GM12875 (cell line): ENCODE measurements at regions not wholly inside any gene's neighbourhood (a gene's known extent, or its start where the extent isn't known, plus 50 kb on each side); places are given as distances from the start of the nearest gene placed in this dataset.
"Not testable (repeated sequence)": the region's sequence is repeated elsewhere in the genome, so short reads cannot be mapped to it uniquely, and the experiment has no call there.

Experiments used
- H3K4me3 ChIP-seq: one replicate; pipeline ENCODE4 v1.5.1; 2011; ENCODE audit warnings: low read depth, low read length, control low read depth
- CTCF ChIP-seq: IDR thresholded peaks from 2 replicates; pipeline ENCODE4 v1.5.1; 2011; ENCODE audit warnings: low read depth, mild to moderate bottlenecking, control low read depth, inconsistent platforms, low read length, moderate library complexity, borderline replicate concordance; ENCODE audit not compliant: insufficient read depth

GRCh38 chr9:106092083-106092482, 397.7 kb downstream of the TMEM38B start:
- no peak overlapping the region for H3K4me3 ChIP-seq
- no peak for TF ChIP-seq CTCF

- H3K4me3 ChIP-seq, result no peak overlapping the region
- no peak for TF ChIP-seq CTCF
Observed at GRCh38 chr9:106102821-106103220, 408.5 kb downstream of the TMEM38B start.

GRCh38 chr9:106104887-106105286, 410.5 kb downstream of the TMEM38B start:
- no peak overlapping the region for H3K4me3 ChIP-seq

GRCh38 chr9:106106396-106106795, 412.1 kb downstream of the TMEM38B start:
- TF ChIP-seq CTCF, result no peak
- H3K4me3 ChIP-seq, result no peak overlapping the region

More at GRCh38 chr9:106104887-106105286, 410.5 kb downstream of the TMEM38B start:
- TF ChIP-seq CTCF, result no peak

- H3K4me3 ChIP-seq, result no peak overlapping the region
- no peak for TF ChIP-seq CTCF
Observed at GRCh38 chr9:106107716-106108115, 413.4 kb downstream of the TMEM38B start.

- H3K4me3 ChIP-seq, result not testable (repeated sequence)
Observed at GRCh38 chr9:106109706-106110105, 415.4 kb downstream of the TMEM38B start.

- no peak for TF ChIP-seq CTCF
- no peak overlapping the region for H3K4me3 ChIP-seq
Observed at GRCh38 chr9:106110483-106110882, 416.1 kb downstream of the TMEM38B start.
